ENCODE measurements at regions not wholly inside any gene's neighbourhood (a gene's known extent, or its start where the extent isn't known, plus 50 kb on each side); places are given as distances from the start of the nearest gene placed in this dataset.

DNA sequence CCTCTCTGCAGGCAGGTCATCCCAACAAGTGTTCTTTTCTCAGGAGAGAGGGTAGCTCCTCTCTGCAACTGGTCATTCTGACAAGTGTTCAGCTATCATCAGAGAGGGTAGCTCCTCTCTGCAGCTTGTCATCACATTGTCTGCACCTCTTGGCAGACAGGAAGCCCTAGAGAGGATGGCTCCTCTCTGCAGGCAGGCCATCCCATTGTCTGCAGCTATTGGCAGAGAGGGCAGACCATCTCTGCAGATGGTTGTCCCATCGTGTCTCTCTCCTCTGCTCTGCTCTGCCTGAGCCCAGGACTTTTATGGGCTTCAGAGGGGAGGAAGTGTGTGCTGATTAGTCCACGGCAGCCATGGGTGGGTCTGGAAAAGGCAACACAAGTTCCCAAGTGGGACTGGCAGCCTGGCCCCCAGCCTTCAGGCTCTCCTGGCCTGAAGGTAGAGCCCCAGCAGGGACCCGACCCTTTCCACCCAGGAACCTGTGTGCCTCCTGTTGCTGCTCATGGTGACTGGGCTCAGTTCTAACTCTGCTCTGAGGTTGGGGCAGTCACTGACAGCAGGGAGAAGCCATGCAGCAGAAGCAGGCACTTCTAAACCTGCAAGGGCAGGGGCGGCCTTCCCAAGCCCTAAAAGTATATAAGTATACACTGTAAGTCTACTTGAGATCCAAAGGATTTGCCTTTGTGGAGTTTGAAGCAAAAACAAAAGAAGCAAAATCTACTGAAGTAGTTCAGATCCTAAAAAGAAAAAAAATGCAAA is 637.9 kb downstream of the PLOD2 start:
- TF ChIP-seq, protein P1, sequence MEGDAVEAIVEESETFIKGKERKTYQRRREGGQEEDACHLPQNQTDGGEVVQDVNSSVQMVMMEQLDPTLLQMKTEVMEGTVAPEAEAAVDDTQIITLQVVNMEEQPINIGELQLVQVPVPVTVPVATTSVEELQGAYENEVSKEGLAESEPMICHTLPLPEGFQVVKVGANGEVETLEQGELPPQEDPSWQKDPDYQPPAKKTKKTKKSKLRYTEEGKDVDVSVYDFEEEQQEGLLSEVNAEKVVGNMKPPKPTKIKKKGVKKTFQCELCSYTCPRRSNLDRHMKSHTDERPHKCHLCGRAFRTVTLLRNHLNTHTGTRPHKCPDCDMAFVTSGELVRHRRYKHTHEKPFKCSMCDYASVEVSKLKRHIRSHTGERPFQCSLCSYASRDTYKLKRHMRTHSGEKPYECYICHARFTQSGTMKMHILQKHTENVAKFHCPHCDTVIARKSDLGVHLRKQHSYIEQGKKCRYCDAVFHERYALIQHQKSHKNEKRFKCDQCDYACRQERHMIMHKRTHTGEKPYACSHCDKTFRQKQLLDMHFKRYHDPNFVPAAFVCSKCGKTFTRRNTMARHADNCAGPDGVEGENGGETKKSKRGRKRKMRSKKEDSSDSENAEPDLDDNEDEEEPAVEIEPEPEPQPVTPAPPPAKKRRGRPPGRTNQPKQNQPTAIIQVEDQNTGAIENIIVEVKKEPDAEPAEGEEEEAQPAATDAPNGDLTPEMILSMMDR (IDR thresholded peaks at IDR 0.05), result no peak
- TF ChIP-seq POLR2A (IDR thresholded peaks at IDR 0.05) (no peak), POLR2AphosphoS5 (IDR thresholded peaks at IDR 0.05) (no peak)
